ENCODE measurements at regions not wholly inside any gene's neighbourhood (a gene's known extent, or its start where the extent isn't known, plus 50 kb on each side); places are given as distances from the start of the nearest gene placed in this dataset.
"Not testable (repeated sequence)": the region's sequence is repeated elsewhere in the genome, so short reads cannot be mapped to it uniquely, and the experiment has no call there.

DNA sequence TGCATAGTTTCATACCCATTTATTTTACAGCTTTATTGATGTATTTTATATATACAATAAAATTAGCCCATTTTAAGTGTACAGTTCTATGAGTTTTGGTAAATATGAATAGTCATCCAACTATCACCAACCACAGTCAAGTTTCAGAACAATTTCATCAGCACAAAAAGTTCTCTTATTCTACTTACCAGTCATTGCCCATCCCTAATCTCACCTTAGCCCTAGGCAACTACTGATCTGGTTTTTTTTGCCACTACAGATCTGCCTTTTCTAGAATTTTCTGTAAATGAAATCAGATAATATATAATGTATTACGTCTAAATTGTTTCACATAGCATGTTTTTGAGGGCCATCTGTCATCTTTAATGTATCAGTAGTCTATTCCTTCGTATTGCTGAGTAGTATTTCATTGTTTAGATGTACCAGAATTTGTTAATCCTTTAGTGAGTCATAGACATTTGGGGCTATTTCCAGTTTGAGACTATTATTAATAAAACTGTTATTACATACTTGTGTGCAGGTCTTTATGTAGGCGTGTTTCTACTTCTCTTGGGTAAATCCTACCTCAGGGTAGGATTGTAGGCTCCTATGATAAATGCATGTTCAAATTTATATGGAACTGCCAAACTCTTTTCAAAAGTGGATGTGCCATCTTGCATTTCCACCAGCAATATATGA is 198.5 kb upstream of the ADAMTSL1 start:
- no peak for DNase-seq (ENCODE audit: low spot score)

- no peak for DNase-seq (ENCODE audit: low spot score)
Observed at GRCh38 chr9:18281291-18281690, 192.7 kb upstream of the ADAMTSL1 start.

- DNase-seq (ENCODE audit: low spot score): no peak
Observed at GRCh38 chr9:18294229-18294628, 179.7 kb upstream of the ADAMTSL1 start.

- no peak for DNase-seq (ENCODE audit: low spot score)
Observed at GRCh38 chr9:18296702-18297055, 177.3 kb upstream of the ADAMTSL1 start.

GRCh38 chr9:18297056-18297841 is 176.7 kb upstream of the ADAMTSL1 start:
- DNase-seq (ENCODE audit: low spot score): no peak

GRCh38 chr9:18299449-18299848 is 174.5 kb upstream of the ADAMTSL1 start:
- DNase-seq (ENCODE audit: low spot score): no peak

DNA sequence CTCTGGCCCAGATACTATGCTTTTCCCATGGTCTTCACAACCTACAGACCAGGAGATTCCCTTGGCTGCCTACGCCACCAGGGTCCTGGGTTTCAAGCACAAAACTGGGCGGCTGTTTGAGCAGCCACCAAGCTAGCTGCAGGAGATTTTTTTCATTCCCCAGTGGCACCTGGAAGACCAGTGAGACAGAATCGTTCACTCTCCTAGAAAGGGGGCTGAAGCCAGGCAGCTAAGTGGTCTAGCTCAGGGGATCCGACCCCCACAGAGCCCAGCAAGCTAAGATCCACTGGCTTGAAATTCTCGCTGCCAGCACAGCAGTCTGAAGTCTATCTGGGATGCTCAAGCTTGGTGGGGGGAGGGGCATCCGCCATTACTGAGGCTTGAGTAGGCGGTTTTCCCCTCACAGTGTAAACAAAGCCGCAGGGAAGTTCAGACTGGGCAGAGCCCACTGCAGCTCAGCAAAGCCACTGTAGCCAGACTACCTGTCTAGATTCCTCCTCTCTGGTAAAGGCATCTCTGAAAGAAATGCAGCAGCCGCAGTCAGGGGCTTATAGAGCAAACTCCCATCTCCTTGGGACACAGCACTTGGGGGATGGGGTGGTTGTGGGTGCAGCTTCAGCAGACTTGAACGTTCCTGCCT is 168.7 kb upstream of the ADAMTSL1 start:
- not testable (repeated sequence) for DNase-seq (ENCODE audit: low spot score)

DNA sequence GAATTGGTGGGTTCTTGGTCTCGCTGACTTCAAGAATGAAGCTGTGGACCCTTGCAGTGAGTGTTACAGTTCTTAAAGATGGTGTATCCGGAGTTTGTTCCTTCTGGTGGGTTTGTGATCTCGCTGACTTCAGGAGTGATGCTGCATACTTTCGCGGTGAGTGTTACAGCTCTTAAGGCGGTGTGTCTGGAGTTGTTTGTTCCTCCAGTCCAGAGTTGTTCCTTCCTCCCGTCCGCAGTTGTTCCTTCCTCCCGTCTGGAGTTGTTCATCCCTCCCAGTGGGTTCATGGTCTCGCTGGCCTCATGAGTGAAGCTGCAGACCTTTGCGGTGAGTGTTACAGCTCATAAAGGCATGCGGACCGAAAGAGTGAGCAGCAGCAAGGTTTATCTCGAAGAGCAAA is 159.6 kb upstream of the ADAMTSL1 start:
- DNase-seq (ENCODE audit: low spot score): no peak

GRCh38 chr9:18317896-18318295 is 156.1 kb upstream of the ADAMTSL1 start:
- DNase-seq (ENCODE audit: low spot score): no peak

DNA sequence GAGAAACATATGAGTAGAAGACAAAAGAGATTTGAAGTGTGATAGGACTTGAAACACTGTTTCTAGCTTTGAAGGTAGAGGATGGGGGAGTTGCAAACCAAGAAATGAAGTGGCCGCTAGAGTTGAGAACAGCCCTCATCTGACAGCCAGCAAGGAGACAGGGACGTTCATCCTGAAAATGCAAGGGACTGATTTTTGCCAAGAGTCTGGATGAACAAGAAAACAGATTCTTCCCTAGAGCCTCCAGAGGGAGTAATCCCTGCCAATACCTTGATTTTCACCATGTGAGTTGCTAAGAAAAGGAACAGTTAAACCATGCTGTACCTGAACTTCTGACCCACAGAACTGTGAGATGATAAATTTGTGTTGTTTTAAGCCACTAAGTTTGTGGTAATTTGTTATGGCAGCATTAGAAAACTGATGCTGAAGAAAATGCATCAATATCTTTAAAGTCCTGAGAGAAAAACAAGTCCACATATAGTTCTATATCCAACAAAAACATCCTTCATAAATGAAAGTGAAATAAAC is 154.0 kb upstream of the ADAMTSL1 start:
- DNase-seq (ENCODE audit: low spot score): no peak

DNA sequence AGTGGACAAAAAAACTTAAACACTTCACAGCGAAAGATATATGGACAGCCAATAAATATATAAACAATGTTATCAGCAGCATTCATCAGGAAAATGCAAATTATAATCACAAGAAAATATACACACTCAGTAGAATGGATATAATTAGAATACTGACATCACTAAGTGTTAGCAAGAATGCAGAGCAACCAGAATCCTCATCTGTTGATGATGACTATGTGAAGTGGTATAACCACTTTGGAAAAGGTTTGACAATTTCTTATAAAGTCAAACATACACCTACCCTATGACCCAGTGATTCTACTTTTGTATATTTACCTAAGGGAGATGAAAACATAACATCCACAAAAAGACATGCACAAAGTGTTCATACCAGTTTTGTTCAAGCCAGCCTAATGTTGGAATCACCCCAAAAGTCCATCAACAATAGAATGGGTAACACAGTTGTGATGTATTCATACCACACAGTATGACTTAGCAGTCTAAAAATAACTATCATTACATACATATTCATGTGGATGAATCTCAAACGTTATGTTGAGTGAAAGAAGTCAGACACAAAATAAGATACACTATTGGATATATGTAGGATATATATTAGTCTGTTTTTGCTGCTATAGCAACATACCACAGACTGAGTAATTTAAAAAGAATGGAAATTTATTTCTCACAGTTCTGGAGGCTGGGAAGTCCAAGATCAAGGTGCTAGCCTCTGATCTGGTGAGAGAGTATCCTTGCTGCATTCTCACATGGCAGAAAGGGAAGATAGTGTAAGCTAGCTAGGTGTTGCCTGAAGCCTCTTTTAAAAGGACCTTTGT is 148.8 kb upstream of the ADAMTSL1 start:
- DNase-seq (ENCODE audit: low spot score): no peak

- not testable (repeated sequence) for DNase-seq (ENCODE audit: low spot score)
Observed at GRCh38 chr9:18325746-18326011, 148.3 kb upstream of the ADAMTSL1 start.

GRCh38 chr9:18327121-18327520 is 146.8 kb upstream of the ADAMTSL1 start:
- DNase-seq (ENCODE audit: low spot score): no peak

DNA sequence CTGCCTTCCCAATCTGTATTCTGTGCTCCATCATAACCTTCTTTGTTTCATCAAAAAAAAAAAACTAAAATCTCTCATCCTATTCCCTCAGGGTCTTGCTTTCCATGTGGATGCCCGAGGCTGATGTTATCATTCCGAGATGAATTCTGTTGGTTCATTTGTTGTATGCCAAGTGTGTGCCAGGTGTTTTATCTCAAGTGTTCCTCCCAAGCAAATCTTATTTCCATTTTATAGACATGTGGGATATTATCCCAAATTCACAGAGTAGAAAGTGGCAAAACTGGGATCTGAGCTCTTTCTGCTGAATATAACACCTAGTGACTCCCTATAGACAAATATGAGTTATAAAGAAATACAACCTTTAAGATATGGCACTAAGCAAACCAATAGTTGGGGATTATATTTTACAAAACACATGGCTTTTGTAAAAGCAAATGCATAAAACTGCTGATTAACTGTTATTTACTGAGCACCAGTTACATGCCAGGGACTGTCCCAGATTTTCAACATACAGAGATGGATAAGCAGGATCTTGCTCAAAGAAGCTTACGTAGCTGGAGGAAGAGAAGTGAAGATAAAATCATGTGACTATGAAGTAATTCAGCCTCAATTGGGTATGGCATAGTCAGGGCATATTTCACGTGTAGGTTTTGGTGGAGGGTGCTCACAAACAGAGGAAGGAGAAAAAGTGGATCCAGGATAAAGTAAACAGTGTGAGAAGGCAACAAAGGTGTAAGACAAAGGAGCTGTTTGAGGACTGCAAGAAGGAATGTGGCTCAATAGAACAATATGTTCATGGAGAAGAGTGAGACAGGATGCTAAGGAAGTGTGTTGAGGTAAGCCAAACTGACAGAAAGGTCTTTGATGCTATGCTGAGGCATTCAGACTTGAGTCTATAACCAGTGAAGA is 143.3 kb upstream of the ADAMTSL1 start:
- no peak for DNase-seq (ENCODE audit: low spot score)

DNA sequence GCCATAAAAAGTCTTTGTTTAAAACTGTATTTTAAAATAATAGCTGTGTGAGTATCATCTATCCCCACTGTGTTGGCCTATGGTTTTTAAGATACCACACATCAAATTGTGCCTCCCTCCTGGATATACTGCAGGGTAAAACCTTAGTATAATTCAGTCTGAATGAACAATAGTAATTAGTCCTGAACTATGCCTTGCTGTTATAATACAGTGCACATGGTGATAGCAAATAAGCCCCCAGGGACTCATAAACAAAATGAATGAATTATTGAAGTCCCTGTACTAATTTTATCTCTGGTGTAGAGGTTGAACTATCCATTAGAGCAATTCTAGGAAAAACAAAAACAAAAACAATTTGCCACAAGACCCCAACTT is 142.7 kb upstream of the ADAMTSL1 start:
- DNase-seq (ENCODE audit: low spot score): no peak

GRCh38 chr9:18331808-18332209 is 142.1 kb upstream of the ADAMTSL1 start:
- no peak for DNase-seq (ENCODE audit: low spot score)

DNA sequence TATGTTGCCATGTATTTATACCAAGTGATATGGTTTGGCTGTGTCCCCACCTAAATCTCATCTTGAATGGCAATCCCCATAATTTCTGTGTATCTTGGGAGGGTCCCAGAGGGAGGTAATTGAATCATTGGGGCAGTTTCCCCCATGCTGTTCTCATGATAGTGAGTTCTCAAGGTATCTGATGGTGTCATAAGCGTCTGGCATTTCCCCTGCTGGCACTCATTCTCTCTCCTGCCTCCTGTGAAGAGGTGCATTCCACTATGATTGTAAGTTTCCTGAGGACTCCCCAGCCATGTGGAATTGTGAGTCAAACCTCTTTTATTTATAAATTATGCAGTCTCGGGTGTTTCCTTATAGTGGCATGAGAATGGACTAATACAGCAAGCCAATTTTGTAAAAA is 140.8 kb upstream of the ADAMTSL1 start:
- DNase-seq (ENCODE audit: low spot score): no peak

DNA sequence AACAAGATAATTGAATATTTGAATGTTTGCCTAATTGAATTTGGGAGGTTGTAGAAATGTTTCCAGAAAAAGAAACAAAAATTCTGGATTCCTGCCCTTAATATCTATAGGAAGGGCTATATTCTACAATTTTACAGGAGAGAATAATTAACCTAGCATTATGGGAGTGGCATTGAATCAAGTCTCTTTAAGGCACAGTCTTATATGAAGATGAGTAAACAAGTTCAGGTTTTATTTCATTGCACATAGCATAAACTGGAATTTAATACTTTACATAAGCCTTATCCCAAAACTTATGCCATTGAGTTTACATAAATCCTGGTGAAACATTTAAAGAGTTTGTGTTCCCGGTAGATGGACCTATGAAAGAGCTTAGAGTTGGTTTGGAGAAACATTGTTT is 138.1 kb upstream of the ADAMTSL1 start:
- DNase-seq (ENCODE audit: low spot score): no peak

- no peak for DNase-seq (ENCODE audit: low spot score)
Observed at GRCh38 chr9:18338042-18338441, 135.9 kb upstream of the ADAMTSL1 start.

DNA sequence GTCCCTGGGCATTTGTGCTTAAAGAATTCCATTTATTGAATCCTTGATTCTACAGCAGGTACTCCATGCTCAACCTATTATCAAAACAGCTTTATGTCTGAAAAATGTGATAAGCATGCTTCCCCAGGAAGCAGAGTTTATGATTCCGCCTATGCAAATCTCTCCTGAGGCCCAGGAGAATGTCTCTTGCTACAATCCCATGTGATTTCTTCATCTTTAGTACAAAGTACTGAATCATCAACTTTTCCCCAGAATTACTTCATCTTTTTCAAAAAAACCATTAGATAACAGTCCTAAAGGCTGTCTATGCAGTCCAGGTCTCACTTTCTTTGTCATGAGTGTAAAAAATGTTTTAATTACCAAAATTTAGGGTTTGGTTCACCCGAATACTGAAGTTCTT is 130.2 kb upstream of the ADAMTSL1 start:
- no peak for DNase-seq (ENCODE audit: low spot score)

DNA sequence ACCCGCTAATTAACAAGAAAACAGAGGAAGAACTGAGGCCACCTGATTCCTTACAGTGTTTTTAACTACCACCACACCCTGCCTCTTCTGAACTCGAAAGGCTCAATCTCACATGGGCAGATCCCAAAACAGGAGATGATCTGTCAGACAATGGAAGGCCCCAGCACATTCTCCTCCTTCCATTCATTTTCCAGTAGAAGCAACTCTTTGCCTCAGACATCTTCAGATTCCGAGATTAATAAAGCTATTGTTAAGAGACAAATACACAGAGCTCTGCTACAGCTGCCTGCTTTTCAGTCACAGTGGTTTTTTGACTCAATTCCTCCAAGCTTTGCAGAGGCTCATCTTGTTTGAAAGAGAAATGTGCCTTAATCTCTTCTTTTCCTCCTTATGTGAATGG is 127.2 kb upstream of the ADAMTSL1 start:
- no peak for DNase-seq (ENCODE audit: low spot score)
